Ovary (tissue), 7 donors: ENCODE measurements at regions not wholly inside any gene's neighbourhood (a gene's known extent, or its start where the extent isn't known, plus 50 kb on each side); places are given as distances from the start of the nearest gene placed in this dataset.

Experiments
- DNase-seq, 5 donors: peaks; one replicate each; pipeline ENCODE4 v3.0.0-alpha.2; 2019 to 2020
- H3K27ac ChIP-seq, 2 donors: fragments of 200-600 bp; one replicate each; pipeline versions ENCODE4 v1.5.1 to v1.8.0; 2019 to 2022
- H3K27me3 ChIP-seq: fragments of 200-600 bp; one replicate; pipeline ENCODE4 v1.8.0; 2022
- H3K36me3 ChIP-seq: fragments of 200-600 bp; sonication (generic); one replicate; pipeline ENCODE4 v1.5.1; 2019
- H3K4me1 ChIP-seq: one replicate; pipeline ENCODE4 v1.8.1; 2013; ENCODE audit warnings: mild to moderate bottlenecking, moderate library complexity; ENCODE audit not compliant: insufficient read depth
- H3K4me3 ChIP-seq: fragments of 200-600 bp; sonication (generic); one replicate; pipeline ENCODE4 v1.5.1; 2017
- H3K9me3 ChIP-seq, 2 donors: fragments of 200-600 bp in 1 of 2; sonication (generic) in 1 of 2; one replicate each; pipeline versions ENCODE4 v1.5.1 to v1.8.1; 2013 to 2019; ENCODE audit warnings: mild to moderate bottlenecking in 1 of 2, moderate library complexity in 1 of 2
- CTCF ChIP-seq, 3 donors: fragments of 450-650 bp in 2 of 3; fragments of 200-600 bp in 1 of 3; IDR thresholded peaks; one replicate each; pipeline versions ENCODE4 v1.5.1 to v1.8.0; 2016 to 2022; ENCODE audit warnings: antibody characterized with exemption in 3 of 3, mild to moderate bottlenecking in 1 of 3
- EP300 ChIP-seq: sonication (generic); formaldehyde crosslinking; IDR thresholded peaks from one replicate; pipeline ENCODE4 v1.6.1; 2017; ENCODE audit warnings: antibody characterized with exemption
- POLR2A ChIP-seq: fragments of 450-650 bp; IDR thresholded peaks from one replicate; pipeline ENCODE4 v1.6.1; 2017; ENCODE audit warnings: antibody characterized with exemption, mild to moderate bottlenecking, moderate library complexity
- WGBS, 3 donors: extraction: QIAGEN DNeasy Blood & Tissue Kit in 1 of 3; methylation state at CpG; one replicate each; pipeline versions ENCODE4 v1.1.5 to v1.1.7; 2013 to 2017; 5-methylcytosine and 5-hydroxymethylcytosine counted together
- intact Hi-C, 4 donors: fragments of 100-400 bp; cut with DNase I; formaldehyde crosslinking; loops; one replicate each; pipeline versions ENCODE4 v1.11.0 to v1.15.1; 2022 to 2023
- donor health status: DM: no; HTN: no; CAD: no; lungs with moderate emphysema.
- donor health status: DM: no; HTN: no; CAD: no.
- donor health status: Bipolar disorder and iron deficiency.
- donor health status: DM: no; HTN: no; CAD: no.
- donor health status: DM: yes; HTN: yes; CAD: no.

- Histone ChIP-seq H3K27me3 (no peaks in the 10 kb centered on the region), H3K27ac (no peak overlapping the region), H3K4me1 (no peaks in the 10 kb centered on the region), H3K36me3 (no peaks in the 10 kb centered on the region), H3K4me3 (no peak overlapping the region), H3K9me3 (no peaks in the 10 kb centered on the region)
- no peak for TF ChIP-seq CTCF (IDR thresholded peaks at IDR 0.05)
- no peak for TF ChIP-seq POLR2A
- no peak for TF ChIP-seq EP300
- intact Hi-C loops: no loop called here
- no peak for DNase-seq
- WGBS, 3 donors: 51 to 67% (median 62%) methylated on average over 5 of the region's 5 CpGs
These were observed 454.1 kb upstream of the BCHE start for GRCh38 chr3:166291186-166291955.

GRCh38 chr3:166285001-166285400, 447.8 kb upstream of the BCHE start:
- H3K9me3 ChIP-seq: no peaks in the 10 kb centered on the region
- no peak overlapping the region for H3K27ac ChIP-seq
- no peak for TF ChIP-seq EP300
- no peak for TF ChIP-seq POLR2A
- no peak for TF ChIP-seq CTCF (IDR thresholded peaks at IDR 0.05)
- no peak for DNase-seq
- no peak overlapping the region for H3K4me3 ChIP-seq
- no peaks in the 10 kb centered on the region for H3K4me1 ChIP-seq
- WGBS, 3 donors: 66 to 84% (median 80%) methylated on average over 2 of the region's 2 CpGs
- no peaks in the 10 kb centered on the region for H3K36me3 ChIP-seq
- intact Hi-C loops: no loop called here
- H3K27me3 ChIP-seq: no peaks in the 10 kb centered on the region

- H3K4me1 ChIP-seq: no peaks in the 10 kb centered on the region
- DNase-seq: no peak
- intact Hi-C loops: no loop called here
- no peak overlapping the region for H3K27ac ChIP-seq
- WGBS, 3 donors: 42 to 49% (median 44%) methylated on average over 5 of the region's 5 CpGs
- H3K36me3 ChIP-seq: no peaks in the 10 kb centered on the region
- no peak for TF ChIP-seq CTCF (IDR thresholded peaks at IDR 0.05)
- no peak for TF ChIP-seq EP300
- TF ChIP-seq POLR2A: no peak
- H3K4me3 ChIP-seq: no peak overlapping the region
- no peaks in the 10 kb centered on the region for H3K27me3 ChIP-seq
- no peaks in the 10 kb centered on the region for H3K9me3 ChIP-seq
These were observed 446.6 kb upstream of the BCHE start for GRCh38 chr3:166283840-166284239.

- TF ChIP-seq POLR2A (no peak), CTCF (IDR thresholded peaks at IDR 0.05) (no peak), EP300 (no peak)
- H3K4me3 ChIP-seq: no peak overlapping the region
- no peak for DNase-seq
- H3K27me3 ChIP-seq: no peaks in the 10 kb centered on the region
- no peak overlapping the region for H3K27ac ChIP-seq
- no peaks in the 10 kb centered on the region for H3K36me3 ChIP-seq
- intact Hi-C loops: no loop called here
- H3K4me1 ChIP-seq: no peaks in the 10 kb centered on the region
- 46 to 82% (median 59%) methylated on average over 2 of the region's 2 CpGs for WGBS, 3 donors
- no peaks in the 10 kb centered on the region for H3K9me3 ChIP-seq
These were observed 445.7 kb upstream of the BCHE start for GRCh38 chr3:166282931-166283330.
